ENCODE measurements at regions not wholly inside any gene's neighbourhood (a gene's known extent, or its start where the extent isn't known, plus 50 kb on each side); places are given as distances from the start of the nearest gene placed in this dataset.

GRCh38 chr3:72042397-72043203 is 257.7 kb upstream of the PROK2 start:
- TF ChIP-seq JUNB (IDR thresholded peaks at IDR 0.05; ENCODE audit: unreplicated experiment), result no peak
- no peak for TF ChIP-seq ZNF462 (CRISPR knock-in tag; IDR thresholded peaks at IDR 0.05)
- no peak for TF ChIP-seq CTCF (conservative IDR thresholded peaks at IDR 0.05; ENCODE audit: low read depth in 2 of 2)
- TF ChIP-seq CREB1 (CRISPR knock-in tag; IDR thresholded peaks at IDR 0.05; ENCODE audit: low read depth), result no peak
- TF ChIP-seq POLR2AphosphoS5 (IDR thresholded peaks at IDR 0.05; ENCODE audit: low read depth), result no peak
- TF ChIP-seq NANOG (IDR thresholded peaks at IDR 0.05; ENCODE audit: borderline replicate concordance), result no peak
- TF ChIP-seq REST (IDR thresholded peaks at IDR 0.05; ENCODE audit: unreplicated experiment), result no peak
- TF ChIP-seq EZH2 (IDR thresholded peaks at IDR 0.05; ENCODE audit: low read depth, unreplicated experiment), result no peak
- TF ChIP-seq ZNF331 (CRISPR knock-in tag; IDR thresholded peaks at IDR 0.05; ENCODE audit: low read depth), result no peak
- no peak for TF ChIP-seq ETS1 (IDR thresholded peaks at IDR 0.05)
- TF ChIP-seq ZNF114 (CRISPR knock-in tag; IDR thresholded peaks at IDR 0.05), result no peak
- Mint-ChIP-seq H3K27ac (no peak overlapping the region), H3K4me3 (no peak overlapping the region), H3K36me3 (ENCODE audit: low read depth) (no peaks in the 10 kb centered on the region; the same call in 2 of the 3 replicates), H3K9me3 (peaks cover under 1% of the 10 kb centered on the region; the same call in 1 of the 3 replicates), H3K4me1 (peaks cover 4% of the 10 kb centered on the region), H3K27me3 (ENCODE audit: insufficient read depth, low read depth, poor library complexity) (no peaks in the 10 kb centered on the region)
- Histone ChIP-seq H3K27ac (ENCODE audit: low read depth) (no peak overlapping the region), H3K36me3 (ENCODE audit: insufficient read depth) (no peaks in the 10 kb centered on the region), H3K79me2 (replicated peaks; ENCODE audit: insufficient read depth) (no peaks in the 10 kb centered on the region), H4K20me1 (replicated peaks; ENCODE audit: insufficient read depth) (no peaks in the 10 kb centered on the region), H3F3A (replicated peaks; ENCODE audit: low read depth) (no peaks in the 10 kb centered on the region), H3K9me2 (ENCODE audit: insufficient read depth) (no peaks in the 10 kb centered on the region), H3K27me3 (ENCODE audit: insufficient read depth) (no peaks in the 10 kb centered on the region), H3K4me3 (no peak overlapping the region), H2AFZ (no peak overlapping the region), H3K4me2 (no peak overlapping the region), H3K4me1 (ENCODE audit: insufficient read depth) (no peaks in the 10 kb centered on the region)
- DNase-seq (ENCODE audit: low spot score), result no peak
- no peak for ATAC-seq
